ENCODE measurements at regions not wholly inside any gene's neighbourhood (a gene's known extent, or its start where the extent isn't known, plus 50 kb on each side); places are given as distances from the start of the nearest gene placed in this dataset.

- DNase-seq (ENCODE audit: low spot score) = no peak
- TF ChIP-seq, protein P1, sequence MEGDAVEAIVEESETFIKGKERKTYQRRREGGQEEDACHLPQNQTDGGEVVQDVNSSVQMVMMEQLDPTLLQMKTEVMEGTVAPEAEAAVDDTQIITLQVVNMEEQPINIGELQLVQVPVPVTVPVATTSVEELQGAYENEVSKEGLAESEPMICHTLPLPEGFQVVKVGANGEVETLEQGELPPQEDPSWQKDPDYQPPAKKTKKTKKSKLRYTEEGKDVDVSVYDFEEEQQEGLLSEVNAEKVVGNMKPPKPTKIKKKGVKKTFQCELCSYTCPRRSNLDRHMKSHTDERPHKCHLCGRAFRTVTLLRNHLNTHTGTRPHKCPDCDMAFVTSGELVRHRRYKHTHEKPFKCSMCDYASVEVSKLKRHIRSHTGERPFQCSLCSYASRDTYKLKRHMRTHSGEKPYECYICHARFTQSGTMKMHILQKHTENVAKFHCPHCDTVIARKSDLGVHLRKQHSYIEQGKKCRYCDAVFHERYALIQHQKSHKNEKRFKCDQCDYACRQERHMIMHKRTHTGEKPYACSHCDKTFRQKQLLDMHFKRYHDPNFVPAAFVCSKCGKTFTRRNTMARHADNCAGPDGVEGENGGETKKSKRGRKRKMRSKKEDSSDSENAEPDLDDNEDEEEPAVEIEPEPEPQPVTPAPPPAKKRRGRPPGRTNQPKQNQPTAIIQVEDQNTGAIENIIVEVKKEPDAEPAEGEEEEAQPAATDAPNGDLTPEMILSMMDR (IDR thresholded peaks at IDR 0.05; ENCODE audit: extremely low read depth, missing control alignments) = no peak
Measured at GRCh38 chr1:222443566-222443965, 104.3 kb downstream of the HHIPL2 start.

GRCh38 chr1:222441066-222441465 is 106.8 kb downstream of the HHIPL2 start:
- TF ChIP-seq, protein P1 (IDR thresholded peaks at IDR 0.05; ENCODE audit: extremely low read depth, missing control alignments) = no peak
- DNase-seq (ENCODE audit: low spot score) = no peak

DNA sequence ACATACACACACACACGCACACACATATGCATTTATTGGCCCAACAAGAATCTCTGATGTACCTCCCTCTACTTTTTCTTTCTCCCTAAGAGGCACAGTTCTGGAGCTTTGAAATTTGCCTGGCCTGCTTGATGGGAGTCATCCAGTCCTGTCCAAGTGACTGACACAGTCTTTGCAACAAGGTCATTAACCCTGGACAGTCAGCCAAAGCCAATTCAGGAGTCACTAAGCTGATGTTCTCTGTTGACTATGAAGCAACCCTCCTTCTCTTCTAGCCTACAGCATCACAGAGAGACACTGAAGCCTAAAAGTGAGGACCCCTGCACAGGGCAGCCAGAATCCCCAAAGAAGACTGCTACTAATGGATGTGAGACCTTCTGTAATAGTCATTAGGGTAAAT is 123.1 kb downstream of the HHIPL2 start:
- DNase-seq (ENCODE audit: low spot score) = no peak
- TF ChIP-seq, protein P1 (IDR thresholded peaks at IDR 0.05; ENCODE audit: extremely low read depth, missing control alignments) = no peak

GRCh38 chr1:222421380-222421779 is 126.5 kb downstream of the HHIPL2 start:
- DNase-seq (ENCODE audit: low spot score) = no peak
- TF ChIP-seq, protein P1 (IDR thresholded peaks at IDR 0.05; ENCODE audit: extremely low read depth, missing control alignments) = no peak

DNA sequence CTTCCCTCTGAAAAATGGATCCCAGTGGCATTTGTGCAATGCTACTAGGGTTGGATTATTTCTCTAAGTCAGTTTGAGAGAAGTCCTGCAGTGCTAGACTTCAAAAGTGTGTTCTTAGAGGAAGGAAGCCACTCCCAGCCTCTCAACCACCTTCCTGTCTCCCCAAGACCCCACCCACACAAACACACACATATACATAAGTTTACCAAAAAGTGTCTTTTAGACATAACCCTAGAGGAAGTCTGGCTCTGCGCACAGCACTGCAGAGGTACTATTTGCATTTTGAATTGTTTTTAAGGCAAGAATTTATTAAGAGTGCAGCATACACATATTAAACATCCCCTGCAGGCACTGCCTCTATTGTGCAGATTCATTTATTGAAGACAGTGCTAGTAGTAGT is 127.3 kb downstream of the HHIPL2 start:
- TF ChIP-seq, protein P1 (IDR thresholded peaks at IDR 0.05; ENCODE audit: extremely low read depth, missing control alignments) = no peak
- DNase-seq (ENCODE audit: low spot score) = no peak

GRCh38 chr1:222418654-222419053 is 129.2 kb downstream of the HHIPL2 start:
- TF ChIP-seq, protein P1 (IDR thresholded peaks at IDR 0.05; ENCODE audit: extremely low read depth, missing control alignments) = no peak
- DNase-seq (ENCODE audit: low spot score) = no peak

- no peak for DNase-seq (ENCODE audit: low spot score)
- TF ChIP-seq, protein P1 (IDR thresholded peaks at IDR 0.05; ENCODE audit: extremely low read depth, missing control alignments) = no peak
Measured at GRCh38 chr1:222417264-222417663, 130.6 kb downstream of the HHIPL2 start.

All from GM20000 (cell line).